Upper lobe of left lung (tissue), 4 donors: ENCODE measurements at regions not wholly inside any gene's neighbourhood (a gene's known extent, or its start where the extent isn't known, plus 50 kb on each side); places are given as distances from the start of the nearest gene placed in this dataset.
"Not testable (repeated sequence)": the region's sequence is repeated elsewhere in the genome, so short reads cannot be mapped to it uniquely, and the experiment has no call there.

Source experiments
- EP300 ChIP-seq, 4 donors: sonication (generic); formaldehyde crosslinking; IDR thresholded peaks; one replicate each; pipeline ENCODE4 v1.5.1; 2017; ENCODE audit warnings: antibody characterized with exemption in 4 of 4, control low read depth in 2 of 4
- POLR2A ChIP-seq, 4 donors: fragments of 450-650 bp; IDR thresholded peaks; one replicate each; pipeline ENCODE4 v1.5.1; 2016 to 2017; ENCODE audit warnings: antibody characterized with exemption in 4 of 4, mild to moderate bottlenecking in 2 of 4
- POLR2AphosphoS5 ChIP-seq, 2 donors: sonication (generic); formaldehyde crosslinking; IDR thresholded peaks; one replicate each; pipeline ENCODE4 v1.5.1; 2017; ENCODE audit warnings: antibody characterized with exemption in 2 of 2
- TF ChIP-seq, protein P1 (sequence below), 6 experiments: fragments of 450-650 bp in 4 of 6; fragments of 200-600 bp in 2 of 6; sonication (generic) in 2 of 6; IDR thresholded peaks; one replicate each; pipeline ENCODE4 v1.5.1; 2016 to 2019; ENCODE audit warnings: antibody characterized with exemption in 6 of 6

DNA sequence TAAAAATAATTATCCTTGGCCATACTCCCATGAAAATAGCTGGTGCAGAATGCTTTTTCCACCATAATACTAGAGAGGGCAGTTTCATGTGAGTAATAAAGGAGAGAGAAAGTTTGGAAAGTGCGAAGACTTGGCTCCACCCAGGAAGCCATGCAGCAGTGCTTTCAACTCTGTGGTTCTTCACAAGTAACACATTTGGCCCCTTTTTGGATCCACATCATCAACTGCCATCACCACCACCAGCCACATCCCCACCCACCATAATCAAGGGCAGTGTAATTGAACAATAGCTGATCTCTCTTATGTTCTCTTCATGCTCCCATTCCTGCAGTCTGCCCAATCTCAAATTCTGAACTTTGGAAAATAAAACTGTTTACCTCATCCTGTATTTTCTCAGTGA, 637.3 kb downstream of the RPIA start:
- TF ChIP-seq, protein P1, sequence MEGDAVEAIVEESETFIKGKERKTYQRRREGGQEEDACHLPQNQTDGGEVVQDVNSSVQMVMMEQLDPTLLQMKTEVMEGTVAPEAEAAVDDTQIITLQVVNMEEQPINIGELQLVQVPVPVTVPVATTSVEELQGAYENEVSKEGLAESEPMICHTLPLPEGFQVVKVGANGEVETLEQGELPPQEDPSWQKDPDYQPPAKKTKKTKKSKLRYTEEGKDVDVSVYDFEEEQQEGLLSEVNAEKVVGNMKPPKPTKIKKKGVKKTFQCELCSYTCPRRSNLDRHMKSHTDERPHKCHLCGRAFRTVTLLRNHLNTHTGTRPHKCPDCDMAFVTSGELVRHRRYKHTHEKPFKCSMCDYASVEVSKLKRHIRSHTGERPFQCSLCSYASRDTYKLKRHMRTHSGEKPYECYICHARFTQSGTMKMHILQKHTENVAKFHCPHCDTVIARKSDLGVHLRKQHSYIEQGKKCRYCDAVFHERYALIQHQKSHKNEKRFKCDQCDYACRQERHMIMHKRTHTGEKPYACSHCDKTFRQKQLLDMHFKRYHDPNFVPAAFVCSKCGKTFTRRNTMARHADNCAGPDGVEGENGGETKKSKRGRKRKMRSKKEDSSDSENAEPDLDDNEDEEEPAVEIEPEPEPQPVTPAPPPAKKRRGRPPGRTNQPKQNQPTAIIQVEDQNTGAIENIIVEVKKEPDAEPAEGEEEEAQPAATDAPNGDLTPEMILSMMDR (IDR thresholded peaks at IDR 0.05) = not testable (repeated sequence)
- TF ChIP-seq POLR2A, POLR2AphosphoS5, EP300 (IDR thresholded peaks at IDR 0.05): not testable (repeated sequence)
